ENCODE measurements at regions not wholly inside any gene's neighbourhood (a gene's known extent, or its start where the extent isn't known, plus 50 kb on each side); places are given as distances from the start of the nearest gene placed in this dataset.
A peak's percentile ranks its signal among the peaks of the same experiment; 100 is the strongest.

DNA sequence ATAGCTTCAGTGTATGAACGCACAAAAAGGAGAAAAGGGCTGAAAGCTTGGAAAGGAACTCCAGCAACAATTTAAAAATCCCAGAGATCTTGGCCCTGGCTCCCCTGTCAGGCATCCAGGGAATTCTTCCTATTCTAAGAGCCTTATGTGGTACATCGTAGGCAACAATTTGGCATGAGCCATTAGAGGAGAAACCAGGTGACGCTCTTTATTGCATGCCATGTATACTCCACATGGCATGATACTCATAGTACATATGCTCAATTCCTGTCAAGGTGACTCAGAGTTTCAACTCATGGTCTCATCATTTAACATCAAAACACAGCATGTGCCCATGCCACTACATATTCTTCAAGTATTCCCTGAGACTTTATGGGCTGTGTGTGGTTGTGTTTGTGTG, 191.3 kb downstream of the OR13H1 start (continued):
- TF ChIP-seq, protein P1, sequence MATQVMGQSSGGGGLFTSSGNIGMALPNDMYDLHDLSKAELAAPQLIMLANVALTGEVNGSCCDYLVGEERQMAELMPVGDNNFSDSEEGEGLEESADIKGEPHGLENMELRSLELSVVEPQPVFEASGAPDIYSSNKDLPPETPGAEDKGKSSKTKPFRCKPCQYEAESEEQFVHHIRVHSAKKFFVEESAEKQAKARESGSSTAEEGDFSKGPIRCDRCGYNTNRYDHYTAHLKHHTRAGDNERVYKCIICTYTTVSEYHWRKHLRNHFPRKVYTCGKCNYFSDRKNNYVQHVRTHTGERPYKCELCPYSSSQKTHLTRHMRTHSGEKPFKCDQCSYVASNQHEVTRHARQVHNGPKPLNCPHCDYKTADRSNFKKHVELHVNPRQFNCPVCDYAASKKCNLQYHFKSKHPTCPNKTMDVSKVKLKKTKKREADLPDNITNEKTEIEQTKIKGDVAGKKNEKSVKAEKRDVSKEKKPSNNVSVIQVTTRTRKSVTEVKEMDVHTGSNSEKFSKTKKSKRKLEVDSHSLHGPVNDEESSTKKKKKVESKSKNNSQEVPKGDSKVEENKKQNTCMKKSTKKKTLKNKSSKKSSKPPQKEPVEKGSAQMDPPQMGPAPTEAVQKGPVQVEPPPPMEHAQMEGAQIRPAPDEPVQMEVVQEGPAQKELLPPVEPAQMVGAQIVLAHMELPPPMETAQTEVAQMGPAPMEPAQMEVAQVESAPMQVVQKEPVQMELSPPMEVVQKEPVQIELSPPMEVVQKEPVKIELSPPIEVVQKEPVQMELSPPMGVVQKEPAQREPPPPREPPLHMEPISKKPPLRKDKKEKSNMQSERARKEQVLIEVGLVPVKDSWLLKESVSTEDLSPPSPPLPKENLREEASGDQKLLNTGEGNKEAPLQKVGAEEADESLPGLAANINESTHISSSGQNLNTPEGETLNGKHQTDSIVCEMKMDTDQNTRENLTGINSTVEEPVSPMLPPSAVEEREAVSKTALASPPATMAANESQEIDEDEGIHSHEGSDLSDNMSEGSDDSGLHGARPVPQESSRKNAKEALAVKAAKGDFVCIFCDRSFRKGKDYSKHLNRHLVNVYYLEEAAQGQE (IDR thresholded peaks at IDR 0.05; ENCODE audit: low read depth, low read length), result no peak

DNA sequence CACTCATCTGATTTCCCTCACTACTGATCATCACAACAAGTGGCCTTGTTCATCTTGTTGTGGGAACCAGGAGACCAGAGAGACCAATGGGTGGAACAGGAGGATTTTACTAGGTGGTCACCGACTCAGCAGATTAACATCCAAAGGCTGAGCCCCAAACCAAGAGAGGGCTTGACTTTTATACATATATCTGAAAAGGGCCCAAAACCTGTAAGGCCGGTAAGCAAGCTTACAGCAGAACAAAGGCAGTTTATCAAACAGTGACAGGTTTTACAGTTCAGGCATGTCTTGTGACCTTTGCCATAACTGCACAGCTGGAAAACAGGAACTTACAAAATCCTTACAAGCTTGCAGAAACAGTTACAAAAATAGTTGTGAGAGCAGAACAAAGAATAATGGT, 195.9 kb downstream of the OR13H1 start:
- Histone ChIP-seq H3K4me3 (ENCODE audit: low read depth in 2 of 2, low read length in 1 of 2) (no peak overlapping the region), H3F3A (replicated peaks; ENCODE audit: insufficient read depth) (no peaks in the 10 kb centered on the region), H3K4me1 (ENCODE audit: control insufficient read depth in 1 of 2, insufficient read depth in 2 of 2, low read depth in 1 of 2, low read length in 1 of 2) (no peaks in the 10 kb centered on the region), H3K27ac (ENCODE audit: low read depth in 2 of 2, low read length in 1 of 2) (no peak overlapping the region), H4K20me1 (ENCODE audit: insufficient read depth) (no peaks in the 10 kb centered on the region), H3K79me2 (ENCODE audit: insufficient read depth) (no peaks in the 10 kb centered on the region), H3K27me3 (ENCODE audit: insufficient read depth) (no peaks in the 10 kb centered on the region), H3K9ac (no peak overlapping the region), H3K9me3 (no peaks in the 10 kb centered on the region), H3K36me3 (replicated peaks in 1 of 2; ENCODE audit: control insufficient read depth in 1 of 2, insufficient read depth in 2 of 2, low read length in 1 of 2) (no peaks in the 10 kb centered on the region), H3K9me2 (no peaks in the 10 kb centered on the region), H2AFZ (ENCODE audit: low read depth) (no peak overlapping the region), H3K4me2 (no peak overlapping the region)
- ChIA-PET POLR2A (no interaction called here), CTCF (interaction anchor here (2.3 kb wide), 1 partner anchor 39 kb away, joined by 5 read pairs; no protein-coding TSS in a partner anchor)
- WGBS (ENCODE audit: low lambda C conversion rate), result 70% methylated on average over 2 of the region's 2 CpGs
- TF ChIP-seq CHD2 (IDR thresholded peaks at IDR 0.05; ENCODE audit: low read length, partially characterized antibody) (no peak), TAF1 (IDR thresholded peaks at IDR 0.05; ENCODE audit: borderline replicate concordance, low read depth, low read length) (no peak)
- no peak for DNase-seq

DNA sequence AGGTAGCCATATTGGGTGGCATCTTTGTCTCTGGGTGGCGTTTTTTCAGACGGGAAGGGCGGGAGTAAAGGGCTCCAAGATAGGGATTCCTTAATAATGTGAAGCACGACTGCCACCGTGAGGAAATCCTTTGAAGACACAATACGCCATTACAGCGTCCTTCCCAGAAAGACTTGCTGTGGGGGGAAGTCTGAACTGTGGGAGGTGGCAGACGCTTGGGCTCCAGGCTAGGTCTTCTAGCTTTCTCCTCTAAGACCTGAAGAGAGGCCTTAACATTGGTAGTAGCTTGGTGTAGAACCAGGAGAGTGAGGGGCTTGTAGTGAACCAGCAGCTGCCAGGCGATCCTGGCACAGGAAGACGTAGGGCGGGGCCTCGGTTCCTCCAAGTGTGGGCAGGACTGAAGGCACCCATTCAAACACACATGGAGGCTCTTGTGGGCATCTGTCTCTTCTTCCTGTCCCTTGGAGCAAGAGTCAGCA, 197.3 kb downstream of the OR13H1 start:
- DNase-seq, result peak; percentile 48
- peak overlapping the region; percentile 97 for H2AFZ ChIP-seq (ENCODE audit: low read depth)
- H3K4me3 ChIP-seq (ENCODE audit: low read depth in 2 of 2, low read length in 1 of 2), result peak overlapping the region; percentile 46 to 69
- peak overlapping the region; percentile 63 to 84 for H3K27ac ChIP-seq (ENCODE audit: low read depth in 2 of 2, low read length in 1 of 2)
- peaks cover 0 to 2% of the 10 kb centered on the region in 2 experiments; a peak in 1 of 4 replicates for H3K4me1 ChIP-seq (ENCODE audit: control insufficient read depth in 1 of 2, insufficient read depth in 2 of 2, low read depth in 1 of 2, low read length in 1 of 2)
- ChIA-PET POLR2A (no interaction called here), CTCF (interaction anchor here (0.8 to 2.3 kb wide), 13 partner anchors 10 to 764 kb away, joined by 3 to 6 read pairs (median 4); no protein-coding TSS in a partner anchor)
- H3K9me2 ChIP-seq, result no peaks in the 10 kb centered on the region
- no peaks in the 10 kb centered on the region for H3K27me3 ChIP-seq (ENCODE audit: insufficient read depth)
- no peaks in the 10 kb centered on the region for H3K79me2 ChIP-seq (ENCODE audit: insufficient read depth)
- peak overlapping the region; percentile 83 for H3K4me2 ChIP-seq
- 27% methylated on average over 11 of the region's 12 CpGs for WGBS (ENCODE audit: low lambda C conversion rate)
- no peaks in the 10 kb centered on the region for H3K9me3 ChIP-seq
- H3K9ac ChIP-seq, result peak overlapping the region; percentile 49; the same call in 1 of the 2 replicates
- no peaks in the 10 kb centered on the region for H3F3A ChIP-seq (replicated peaks; ENCODE audit: insufficient read depth)
- H4K20me1 ChIP-seq (ENCODE audit: insufficient read depth), result no peaks in the 10 kb centered on the region
- H3K36me3 ChIP-seq (replicated peaks in 1 of 2; ENCODE audit: control insufficient read depth in 1 of 2, insufficient read depth in 2 of 2, low read length in 1 of 2), result no peaks in the 10 kb centered on the region
- TF ChIP-seq, protein P2, sequence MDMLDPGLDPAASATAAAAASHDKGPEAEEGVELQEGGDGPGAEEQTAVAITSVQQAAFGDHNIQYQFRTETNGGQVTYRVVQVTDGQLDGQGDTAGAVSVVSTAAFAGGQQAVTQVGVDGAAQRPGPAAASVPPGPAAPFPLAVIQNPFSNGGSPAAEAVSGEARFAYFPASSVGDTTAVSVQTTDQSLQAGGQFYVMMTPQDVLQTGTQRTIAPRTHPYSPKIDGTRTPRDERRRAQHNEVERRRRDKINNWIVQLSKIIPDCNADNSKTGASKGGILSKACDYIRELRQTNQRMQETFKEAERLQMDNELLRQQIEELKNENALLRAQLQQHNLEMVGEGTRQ (IDR thresholded peaks at IDR 0.05; ENCODE audit: borderline replicate concordance, low read depth, low read length), result no peak
- peak; percentile 71; the same call in 1 of the 2 replicates for TF ChIP-seq YY1 (IDR thresholded peaks at IDR 0.05; ENCODE audit: low read depth)
- 0 out of 4 replicates have a peak, but pooled peaks of 1 of the 2 experiments have one; percentile 12 for TF ChIP-seq EP300 (IDR thresholded peaks at IDR 0.05; ENCODE audit: borderline replicate concordance in 1 of 2, low read depth in 1 of 2, low read length in 1 of 2)
- TF ChIP-seq RCOR1 (IDR thresholded peaks at IDR 0.05; ENCODE audit: low read length), result peak; percentile 17; the same call in 1 of the 2 replicates
- TF ChIP-seq, protein P3, sequence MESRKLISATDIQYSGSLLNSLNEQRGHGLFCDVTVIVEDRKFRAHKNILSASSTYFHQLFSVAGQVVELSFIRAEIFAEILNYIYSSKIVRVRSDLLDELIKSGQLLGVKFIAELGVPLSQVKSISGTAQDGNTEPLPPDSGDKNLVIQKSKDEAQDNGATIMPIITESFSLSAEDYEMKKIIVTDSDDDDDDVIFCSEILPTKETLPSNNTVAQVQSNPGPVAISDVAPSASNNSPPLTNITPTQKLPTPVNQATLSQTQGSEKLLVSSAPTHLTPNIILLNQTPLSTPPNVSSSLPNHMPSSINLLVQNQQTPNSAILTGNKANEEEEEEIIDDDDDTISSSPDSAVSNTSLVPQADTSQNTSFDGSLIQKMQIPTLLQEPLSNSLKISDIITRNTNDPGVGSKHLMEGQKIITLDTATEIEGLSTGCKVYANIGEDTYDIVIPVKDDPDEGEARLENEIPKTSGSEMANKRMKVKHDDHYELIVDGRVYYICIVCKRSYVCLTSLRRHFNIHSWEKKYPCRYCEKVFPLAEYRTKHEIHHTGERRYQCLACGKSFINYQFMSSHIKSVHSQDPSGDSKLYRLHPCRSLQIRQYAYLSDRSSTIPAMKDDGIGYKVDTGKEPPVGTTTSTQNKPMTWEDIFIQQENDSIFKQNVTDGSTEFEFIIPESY (IDR thresholded peaks at IDR 0.05; ENCODE audit: borderline replicate concordance, low read depth), result peak; percentile 74; the same call in 1 of the 2 replicates
- no peak for TF ChIP-seq FOXM1 (IDR thresholded peaks at IDR 0.05; ENCODE audit: low read depth)
- TF ChIP-seq, protein P1 (IDR thresholded peaks at IDR 0.05; ENCODE audit: low read depth, low read length), result no peak
- no peak for TF ChIP-seq RFX5 (IDR thresholded peaks at IDR 0.05; ENCODE audit: low read length)

All from SK-N-SH (cell line).